ENCODE measurements at regions not wholly inside any gene's neighbourhood (a gene's known extent, or its start where the extent isn't known, plus 50 kb on each side); places are given as distances from the start of the nearest gene placed in this dataset.
"Not testable (repeated sequence)": the region's sequence is repeated elsewhere in the genome, so short reads cannot be mapped to it uniquely, and the experiment has no call there.

GRCh38 chr6:134764741-134765140, 185.2 kb downstream of the ALDH8A1 start:
- Histone ChIP-seq H3K27ac (no peak overlapping the region), H3K9me3 (ENCODE audit: control insufficient read depth, low read length) (no peaks in the 10 kb centered on the region), H3K4me2 (ENCODE audit: low read length) (no peak overlapping the region)

GRCh38 chr6:134763575-134763974, 186.3 kb downstream of the ALDH8A1 start:
- H3K4me1 ChIP-seq, result peaks cover 11% of the 10 kb centered on the region
- not testable (repeated sequence) for H3K4me2 ChIP-seq (ENCODE audit: low read length); H3K9ac ChIP-seq; H2AFZ ChIP-seq; H3K27ac ChIP-seq; H3K27me3 ChIP-seq (ENCODE audit: control insufficient read depth, insufficient read depth, low read length); H3K9me3 ChIP-seq (ENCODE audit: control insufficient read depth, low read length); H3K4me3 ChIP-seq (ENCODE audit: low read depth, low read length); H3K36me3 ChIP-seq (ENCODE audit: control insufficient read depth, insufficient read depth, low read length); H3K79me2 ChIP-seq

More at GRCh38 chr6:134764741-134765140, 185.2 kb downstream of the ALDH8A1 start:
- no peaks in the 10 kb centered on the region for H3K27me3 ChIP-seq (ENCODE audit: control insufficient read depth, insufficient read depth, low read length)
- TF ChIP-seq CTCF (IDR thresholded peaks at IDR 0.05), result no peak
- no peak overlapping the region for H2AFZ ChIP-seq
- H3K4me3 ChIP-seq (ENCODE audit: low read depth, low read length), result no peak overlapping the region
- H3K36me3 ChIP-seq (ENCODE audit: control insufficient read depth, insufficient read depth, low read length), result no peaks in the 10 kb centered on the region
- no peaks in the 10 kb centered on the region for H3K79me2 ChIP-seq
- H3K4me1 ChIP-seq, result peaks cover 9% of the 10 kb centered on the region
- H3K9ac ChIP-seq, result no peak overlapping the region

GRCh38 chr6:134758621-134759020, 191.3 kb downstream of the ALDH8A1 start:
- H3K27me3 ChIP-seq (ENCODE audit: control insufficient read depth, insufficient read depth, low read length), result no peaks in the 10 kb centered on the region
- H3K9me3 ChIP-seq (ENCODE audit: control insufficient read depth, low read length), result no peaks in the 10 kb centered on the region
- no peak for TF ChIP-seq CTCF (IDR thresholded peaks at IDR 0.05)
- peak overlapping the region; percentile 41 for H3K4me2 ChIP-seq (ENCODE audit: low read length)
- H3K4me1 ChIP-seq, result peaks cover 10% of the 10 kb centered on the region
- no peak overlapping the region for H3K9ac ChIP-seq
- H3K4me3 ChIP-seq (ENCODE audit: low read depth, low read length), result peak overlapping the region; percentile 23
- no peaks in the 10 kb centered on the region for H3K79me2 ChIP-seq
- no peak overlapping the region for H2AFZ ChIP-seq
- H3K36me3 ChIP-seq (ENCODE audit: control insufficient read depth, insufficient read depth, low read length), result no peaks in the 10 kb centered on the region
- H3K27ac ChIP-seq, result no peak overlapping the region

- Histone ChIP-seq H2AFZ (no peak overlapping the region), H3K4me3 (ENCODE audit: low read depth, low read length) (peak overlapping the region; percentile 23)
- TF ChIP-seq CTCF (IDR thresholded peaks at IDR 0.05), result no peak
Observed at GRCh38 chr6:134757911-134758361, 192.0 kb downstream of the ALDH8A1 start.

GRCh38 chr6:134756374-134757025, 193.4 kb downstream of the ALDH8A1 start:
- H3K9ac ChIP-seq, result no peak overlapping the region
- H3K27me3 ChIP-seq (ENCODE audit: control insufficient read depth, insufficient read depth, low read length), result no peaks in the 10 kb centered on the region
- no peaks in the 10 kb centered on the region for H3K36me3 ChIP-seq (ENCODE audit: control insufficient read depth, insufficient read depth, low read length)
- no peaks in the 10 kb centered on the region for H3K79me2 ChIP-seq
- no peaks in the 10 kb centered on the region for H3K9me3 ChIP-seq (ENCODE audit: control insufficient read depth, low read length)
- H3K27ac ChIP-seq, result no peak overlapping the region
- H2AFZ ChIP-seq, result peak overlapping the region; percentile 51
- no peak overlapping the region for H3K4me2 ChIP-seq (ENCODE audit: low read length)
- no peak for TF ChIP-seq CTCF (IDR thresholded peaks at IDR 0.05)
- H3K4me1 ChIP-seq, result peaks cover 10% of the 10 kb centered on the region
- H3K4me3 ChIP-seq (ENCODE audit: low read depth, low read length), result no peak overlapping the region

More at GRCh38 chr6:134757911-134758361, 192.0 kb downstream of the ALDH8A1 start:
- no peak overlapping the region for H3K9ac ChIP-seq
- H3K9me3 ChIP-seq (ENCODE audit: control insufficient read depth, low read length), result no peaks in the 10 kb centered on the region
- H3K36me3 ChIP-seq (ENCODE audit: control insufficient read depth, insufficient read depth, low read length), result no peaks in the 10 kb centered on the region
- peaks cover 10% of the 10 kb centered on the region for H3K4me1 ChIP-seq
- H3K27me3 ChIP-seq (ENCODE audit: control insufficient read depth, insufficient read depth, low read length), result no peaks in the 10 kb centered on the region
- no peak overlapping the region for H3K27ac ChIP-seq
- H3K4me2 ChIP-seq (ENCODE audit: low read length), result peak overlapping the region; percentile 41
- H3K79me2 ChIP-seq, result no peaks in the 10 kb centered on the region
